MM.1S (cell line): ENCODE measurements at regions not wholly inside any gene's neighbourhood (a gene's known extent, or its start where the extent isn't known, plus 50 kb on each side); places are given as distances from the start of the nearest gene placed in this dataset.

Experiments
- DNase-seq: peaks from one replicate; pipeline ENCODE4 v3.0.0-alpha.2; 2015
- H2AFZ ChIP-seq: fragments of 300-600 bp; sonication (generic); 2 replicates; pipeline ENCODE4 v1.6.0; 2016; ENCODE audit warnings: antibody characterized with exemption, low read length
- H3F3A ChIP-seq: fragments of 300-600 bp; sonication (generic); 2 replicates; pipeline ENCODE4 v1.6.1; 2016; ENCODE audit warnings: mild to moderate bottlenecking, antibody characterized with exemption, low read length, moderate library complexity, mixed read lengths; ENCODE audit not compliant: insufficient read depth
- H3K27ac ChIP-seq: fragments of 300-600 bp; sonication (generic); 2 replicates; pipeline ENCODE4 v1.5.1; 2016; ENCODE audit warnings: mild to moderate bottlenecking, low read length
- H3K27me3 ChIP-seq: fragments of 300-600 bp; sonication (generic); replicated peaks from 2 replicates; pipeline ENCODE4 v1.6.0; 2016; ENCODE audit warnings: low read length; ENCODE audit not compliant: insufficient read depth
- H3K36me3 ChIP-seq: fragments of 300-600 bp; sonication (generic); replicated peaks from 2 replicates; pipeline ENCODE4 v1.6.1; 2016; ENCODE audit warnings: mild to moderate bottlenecking, low read length, mixed read lengths; ENCODE audit not compliant: insufficient read depth
- H3K4me1 ChIP-seq: fragments of 300-600 bp; sonication (generic); 2 replicates; pipeline ENCODE4 v1.6.1; 2016; ENCODE audit warnings: low read length, mixed read lengths
- H3K4me2 ChIP-seq: fragments of 300-600 bp; sonication (generic); 2 replicates; pipeline ENCODE4 v1.6.0; 2016; ENCODE audit warnings: low read depth, low read length
- H3K4me3 ChIP-seq: fragments of 300-600 bp; sonication (generic); 2 replicates; pipeline ENCODE4 v1.5.1; 2016; ENCODE audit warnings: low read length, mixed read lengths
- H3K79me2 ChIP-seq: fragments of 300-600 bp; sonication (generic); 2 replicates; pipeline ENCODE4 v1.6.1; 2016; ENCODE audit warnings: mixed run types, low read length, mixed read lengths
- H3K9ac ChIP-seq: fragments of 300-600 bp; sonication (generic); 2 replicates; pipeline ENCODE4 v1.6.1; 2016; ENCODE audit warnings: low read length, mixed read lengths
- H3K9me2 ChIP-seq: fragments of 300-600 bp; sonication (generic); replicated peaks from 2 replicates; pipeline ENCODE4 v1.6.1; 2016; ENCODE audit warnings: mild to moderate bottlenecking, low read length, mixed read lengths; ENCODE audit not compliant: insufficient read depth
- H3K9me3 ChIP-seq: fragments of 300-600 bp; sonication (generic); replicated peaks from 2 replicates; pipeline ENCODE4 v1.6.1; 2016; ENCODE audit warnings: mild to moderate bottlenecking, low read length, mixed read lengths; ENCODE audit not compliant: insufficient read depth
- H4K20me1 ChIP-seq: fragments of 300-600 bp; sonication (generic); 2 replicates; pipeline ENCODE4 v1.6.1; 2016; ENCODE audit warnings: mild to moderate bottlenecking, low read length, moderate library complexity, mixed read lengths; ENCODE audit not compliant: insufficient read depth
- CTCF ChIP-seq: fragments of 300-600 bp; sonication (generic); IDR thresholded peaks from 2 replicates; pipeline ENCODE4 v1.5.1; 2016; ENCODE audit warnings: antibody characterized with exemption, low read length, mixed read lengths
- EZH2 ChIP-seq: fragments of 300-600 bp; sonication (generic); optimal IDR thresholded peaks from 2 replicates; pipeline ENCODE3; 2017; ENCODE audit warnings: low read depth, mild to moderate bottlenecking, antibody characterized with exemption, low read length, mixed read lengths
- EZH2phosphoT487 ChIP-seq: fragments of 300-600 bp; sonication (generic); IDR thresholded peaks from 2 replicates; pipeline ENCODE4 v1.6.1; 2018; ENCODE audit warnings: antibody characterized with exemption, low read length

- no peak overlapping the region for H3K4me3 ChIP-seq
- no peaks in the 10 kb centered on the region for H3F3A ChIP-seq
- H3K9ac ChIP-seq: no peak overlapping the region
- H4K20me1 ChIP-seq: no peaks in the 10 kb centered on the region
- H2AFZ ChIP-seq: no peak overlapping the region
- H3K27me3 ChIP-seq: no peaks in the 10 kb centered on the region
- H3K9me3 ChIP-seq: no peaks in the 10 kb centered on the region
- no peak for DNase-seq
- H3K4me2 ChIP-seq: no peak overlapping the region
- H3K36me3 ChIP-seq: no peaks in the 10 kb centered on the region
- no peak overlapping the region for H3K27ac ChIP-seq
- TF ChIP-seq EZH2phosphoT487 (no peak), CTCF (no peak), EZH2 (no peak)
- no peaks in the 10 kb centered on the region for H3K79me2 ChIP-seq
- H3K9me2 ChIP-seq: no peaks in the 10 kb centered on the region
- H3K4me1 ChIP-seq: no peaks in the 10 kb centered on the region
Observed at GRCh38 chr3:132818251-132818650, 96.0 kb upstream of the NPHP3 start.

GRCh38 chr3:132817646-132818177 lies 95.5 kb upstream of the NPHP3 start:
- Histone ChIP-seq H3K9ac (no peak overlapping the region), H3K9me2 (no peaks in the 10 kb centered on the region), H3K36me3 (no peaks in the 10 kb centered on the region), H3K4me3 (no peak overlapping the region), H3K9me3 (no peaks in the 10 kb centered on the region), H4K20me1 (no peaks in the 10 kb centered on the region), H3F3A (no peaks in the 10 kb centered on the region), H2AFZ (no peak overlapping the region), H3K4me1 (no peaks in the 10 kb centered on the region), H3K79me2 (no peaks in the 10 kb centered on the region), H3K27ac (no peak overlapping the region), H3K4me2 (no peak overlapping the region), H3K27me3 (no peaks in the 10 kb centered on the region)
- DNase-seq: no peak
- TF ChIP-seq EZH2phosphoT487 (no peak), CTCF (no peak), EZH2 (no peak)

GRCh38 chr3:132805071-132805470 lies 82.9 kb upstream of the NPHP3 start:
- no peaks in the 10 kb centered on the region for H3K9me2 ChIP-seq
- no peaks in the 10 kb centered on the region for H3K9me3 ChIP-seq
- no peaks in the 10 kb centered on the region for H3K36me3 ChIP-seq
- DNase-seq: no peak
- H3K4me1 ChIP-seq: no peaks in the 10 kb centered on the region
- H3K9ac ChIP-seq: no peak overlapping the region
- no peaks in the 10 kb centered on the region for H4K20me1 ChIP-seq
- H3K27ac ChIP-seq: no peak overlapping the region
- H3K4me2 ChIP-seq: no peak overlapping the region
- H3K27me3 ChIP-seq: no peaks in the 10 kb centered on the region
- H3K79me2 ChIP-seq: no peaks in the 10 kb centered on the region
- no peak overlapping the region for H2AFZ ChIP-seq
- no peak overlapping the region for H3K4me3 ChIP-seq
- H3F3A ChIP-seq: no peaks in the 10 kb centered on the region
- TF ChIP-seq EZH2phosphoT487: no peak
- TF ChIP-seq EZH2: no peak
- TF ChIP-seq CTCF: no peak
